ENCODE measurements at regions not wholly inside any gene's neighbourhood (a gene's known extent, or its start where the extent isn't known, plus 50 kb on each side); places are given as distances from the start of the nearest gene placed in this dataset.

GRCh38 chr1:90382161-90382560 is 334.9 kb downstream of the BARHL2 start:
- Histone ChIP-seq H2AFZ (ENCODE audit: low read depth, low read length) (no peak overlapping the region), H3K9ac (ENCODE audit: low read length) (no peak overlapping the region), H4K20me1 (ENCODE audit: insufficient read depth, low read length) (no peaks in the 10 kb centered on the region), H3K36me3 (ENCODE audit: insufficient read depth, low read length) (no peaks in the 10 kb centered on the region), H3K4me3 (ENCODE audit: insufficient read depth, low read depth, low read length) (no peak overlapping the region), H3K27ac (ENCODE audit: low read depth, low read length) (no peak overlapping the region), H3K4me1 (ENCODE audit: insufficient read depth, low read length) (peaks cover 7% of the 10 kb centered on the region), H3K79me2 (ENCODE audit: insufficient read depth, low read length) (no peaks in the 10 kb centered on the region), H3K27me3 (ENCODE audit: insufficient read depth, low read length) (no peaks in the 10 kb centered on the region), H3K4me2 (ENCODE audit: low read length) (no peak overlapping the region), H3K9me3 (ENCODE audit: insufficient read depth, low read depth, low read length) (no peaks in the 10 kb centered on the region)
- no peak overlapping the region for H3K4me3 Mint-ChIP-seq (ENCODE audit: unreplicated experiment)
- no peaks in the 10 kb centered on the region for H3K36me3 Mint-ChIP-seq (ENCODE audit: low read depth, unreplicated experiment)
- FAIRE-seq: no peak
- H3K27ac Mint-ChIP-seq (ENCODE audit: unreplicated experiment): no peak overlapping the region
- no peaks in the 10 kb centered on the region for H3K9me3 Mint-ChIP-seq (ENCODE audit: unreplicated experiment)
- no peaks in the 10 kb centered on the region for H3K27me3 Mint-ChIP-seq (ENCODE audit: low read depth, unreplicated experiment)
- no peak for TF ChIP-seq CTCF (IDR thresholded peaks at IDR 0.05; ENCODE audit: insufficient read depth, low read depth, low read length)
- TF ChIP-seq EZH2 (IDR thresholded peaks at IDR 0.05; ENCODE audit: insufficient read depth, low read length): no peak
- H3K4me1 Mint-ChIP-seq (ENCODE audit: low read depth, unreplicated experiment): peaks cover 9% of the 10 kb centered on the region
- DNase-seq (ENCODE audit: low read depth): no peak

GRCh38 chr1:90381598-90381997 is 335.5 kb downstream of the BARHL2 start:
- H3K27me3 ChIP-seq (ENCODE audit: insufficient read depth, low read length): no peaks in the 10 kb centered on the region
- no peak for DNase-seq (ENCODE audit: low read depth)
- peaks cover 3% of the 10 kb centered on the region for H3K4me1 Mint-ChIP-seq (ENCODE audit: low read depth, unreplicated experiment)
- TF ChIP-seq EZH2 (IDR thresholded peaks at IDR 0.05; ENCODE audit: insufficient read depth, low read length): no peak
- no peak for TF ChIP-seq CTCF (IDR thresholded peaks at IDR 0.05; ENCODE audit: insufficient read depth, low read depth, low read length)
- H3K27me3 Mint-ChIP-seq (ENCODE audit: low read depth, unreplicated experiment): no peaks in the 10 kb centered on the region
- no peaks in the 10 kb centered on the region for H3K9me3 ChIP-seq (ENCODE audit: insufficient read depth, low read depth, low read length)
- no peak overlapping the region for H3K27ac Mint-ChIP-seq (ENCODE audit: unreplicated experiment)
- H3K4me2 ChIP-seq (ENCODE audit: low read length): no peak overlapping the region
- H3K27ac ChIP-seq (ENCODE audit: low read depth, low read length): no peak overlapping the region
- H3K4me3 Mint-ChIP-seq (ENCODE audit: unreplicated experiment): no peak overlapping the region
- no peak overlapping the region for H3K9ac ChIP-seq (ENCODE audit: low read length)
- no peaks in the 10 kb centered on the region for H3K36me3 ChIP-seq (ENCODE audit: insufficient read depth, low read length)
- peaks cover 2% of the 10 kb centered on the region for H3K4me1 ChIP-seq (ENCODE audit: insufficient read depth, low read length)
- no peaks in the 10 kb centered on the region for H3K79me2 ChIP-seq (ENCODE audit: insufficient read depth, low read length)
- H3K9me3 Mint-ChIP-seq (ENCODE audit: unreplicated experiment): no peaks in the 10 kb centered on the region
- no peak overlapping the region for H3K4me3 ChIP-seq (ENCODE audit: insufficient read depth, low read depth, low read length)
- FAIRE-seq: no peak
- no peak overlapping the region for H2AFZ ChIP-seq (ENCODE audit: low read depth, low read length)
- H4K20me1 ChIP-seq (ENCODE audit: insufficient read depth, low read length): no peaks in the 10 kb centered on the region
- H3K36me3 Mint-ChIP-seq (ENCODE audit: low read depth, unreplicated experiment): no peaks in the 10 kb centered on the region

- peaks cover 5% of the 10 kb centered on the region for H3K27me3 Mint-ChIP-seq (ENCODE audit: low read depth, unreplicated experiment)
- Histone ChIP-seq H3K4me1 (ENCODE audit: insufficient read depth, low read length) (peaks cover 8% of the 10 kb centered on the region), H3K4me2 (ENCODE audit: low read length) (peak overlapping the region; percentile 57), H3K9ac (ENCODE audit: low read length) (no peak overlapping the region), H3K79me2 (ENCODE audit: insufficient read depth, low read length) (no peaks in the 10 kb centered on the region), H3K4me3 (ENCODE audit: insufficient read depth, low read depth, low read length) (no peak overlapping the region), H4K20me1 (ENCODE audit: insufficient read depth, low read length) (no peaks in the 10 kb centered on the region), H3K9me3 (ENCODE audit: insufficient read depth, low read depth, low read length) (no peaks in the 10 kb centered on the region), H3K27ac (ENCODE audit: low read depth, low read length) (peak overlapping the region; percentile 37), H3K27me3 (ENCODE audit: insufficient read depth, low read length) (no peaks in the 10 kb centered on the region), H3K36me3 (ENCODE audit: insufficient read depth, low read length) (no peaks in the 10 kb centered on the region), H2AFZ (ENCODE audit: low read depth, low read length) (no peak overlapping the region)
- H3K9me3 Mint-ChIP-seq (ENCODE audit: unreplicated experiment): peaks cover 3% of the 10 kb centered on the region
- TF ChIP-seq EZH2 (IDR thresholded peaks at IDR 0.05; ENCODE audit: insufficient read depth, low read length) (no peak), CTCF (IDR thresholded peaks at IDR 0.05; ENCODE audit: insufficient read depth, low read depth, low read length) (no peak)
- peaks cover 17% of the 10 kb centered on the region for H3K4me1 Mint-ChIP-seq (ENCODE audit: low read depth, unreplicated experiment)
- H3K36me3 Mint-ChIP-seq (ENCODE audit: low read depth, unreplicated experiment): no peaks in the 10 kb centered on the region
- no peak overlapping the region for H3K27ac Mint-ChIP-seq (ENCODE audit: unreplicated experiment)
- FAIRE-seq: no peak
- DNase-seq (ENCODE audit: low read depth): no peak
- no peak overlapping the region for H3K4me3 Mint-ChIP-seq (ENCODE audit: unreplicated experiment)
Measured at GRCh38 chr1:90371448-90371813, 345.7 kb downstream of the BARHL2 start.
